Panc1 (cell line): ENCODE measurements at regions not wholly inside any gene's neighbourhood (a gene's known extent, or its start where the extent isn't known, plus 50 kb on each side); places are given as distances from the start of the nearest gene placed in this dataset.

ENCODE experiments used
- ATAC-seq: fragments of 200-7000 bp; cut with Tn5 transposase; 2 replicates; pipeline ENCODE4 v1.9.1; 2020; ENCODE audit warnings: mild to moderate bottlenecking, moderate library complexity
- BruUV-seq: library from RNA; stranded (reverse); fragments of 400-500 nt; replicated peaks from 2 replicates; lab custom pipeline; 2021; lab: Mats Ljungman, UMichigan
- CTCF ChIA-PET: fragments of 300-600 bp; sonication (Branson Sonifier 250); formaldehyde crosslinking; loops from one replicate; lab custom pipeline; 2022; ENCODE audit warnings: antibody characterized with exemption; lab: Charles Lee
- POLR2A ChIA-PET: fragments of 300-600 bp; sonication (Branson Sonifier 250); formaldehyde crosslinking; loops from one replicate; lab custom pipeline; 2022; ENCODE audit warnings: antibody characterized with exemption; lab: Charles Lee
- DNase-seq: peaks from one replicate; pipeline ENCODE4 v3.0.0-alpha.2; 2010; ENCODE audit warnings: low read depth, low spot score
- H3K27ac ChIP-seq: 2 replicates; pipeline ENCODE4 v1.5.1; 2011; ENCODE audit warnings: mild to moderate bottlenecking, low read length, inconsistent platforms
- H3K27me3 ChIP-seq: fragments of 200-500 bp; sonication (Bioruptor generic); 2 replicates; pipeline ENCODE4 v1.6.0; 2014; ENCODE audit warnings: low read length, inconsistent platforms; ENCODE audit not compliant: control insufficient read depth, insufficient read depth
- H3K36me3 ChIP-seq: fragments of 200-500 bp; sonication (Bioruptor generic); 2 replicates; pipeline ENCODE4 v1.5.1; 2014; ENCODE audit warnings: inconsistent platforms, mild to moderate bottlenecking, low read length, moderate library complexity; ENCODE audit not compliant: control insufficient read depth, insufficient read depth
- H3K4me1 ChIP-seq: 2 replicates; pipeline ENCODE4 v1.5.1; 2011; ENCODE audit warnings: inconsistent platforms, mild to moderate bottlenecking, low read length, moderate library complexity; ENCODE audit not compliant: control insufficient read depth, insufficient read depth
- H3K4me3 ChIP-seq, 2 experiments: 2 replicates each; pipeline ENCODE4 v1.5.1; 2011 to 2012; ENCODE audit warnings: low read depth in 2 of 2, low read length in 2 of 2, mild to moderate bottlenecking in 2 of 2, inconsistent platforms in 1 of 2, moderate library complexity in 1 of 2
- H3K9me3 ChIP-seq: fragments of 200-500 bp; sonication (Bioruptor generic); 2 replicates; pipeline ENCODE4 v1.5.1; 2014; ENCODE audit warnings: low read depth, mild to moderate bottlenecking, inconsistent platforms, low read length, moderate library complexity; ENCODE audit not compliant: control insufficient read depth, insufficient read depth
- POLR2AphosphoS5 ChIP-seq: IDR thresholded peaks from 2 replicates; pipeline ENCODE4 v1.6.1; 2012; ENCODE audit warnings: mild to moderate bottlenecking, low read depth, low read length, moderate library complexity
- SIN3A ChIP-seq: IDR thresholded peaks from 2 replicates; pipeline ENCODE4 v1.6.1; 2012; ENCODE audit warnings: low read depth, mild to moderate bottlenecking, low read length, moderate library complexity, borderline replicate concordance; ENCODE audit not compliant: insufficient read depth
- TCF7L2 ChIP-seq: IDR thresholded peaks from 2 replicates; pipeline ENCODE4 v1.6.1; 2011; ENCODE audit warnings: mild to moderate bottlenecking, low read depth, low read length, inconsistent platforms
- in situ Hi-C: cut with HindIII; loops from 2 replicates; pipeline ENCODE4 v1.10.0; 2016; ENCODE audit warnings: low sequenced_read_pairs, low pct_unique_long_range_greater_than_20kb
- intact Hi-C: fragments of 100-400 bp; cut with micrococcal nuclease; formaldehyde crosslinking; loops from one replicate; pipeline ENCODE4 v1.10.0; 2022; ENCODE audit not compliant: unreplicated experiment
- TF ChIP-seq, protein P1 (sequence below), 2 experiments: IDR thresholded peaks; 2 replicates each; pipeline ENCODE4 v1.6.1; 2011 to 2012; ENCODE audit warnings: low read depth in 2 of 2, control low read depth in 1 of 2, low read length in 1 of 2, mild to moderate bottlenecking in 1 of 2, moderate library complexity in 1 of 2; ENCODE audit not compliant: insufficient read depth in 1 of 2
- TF ChIP-seq, protein P2 (sequence below): fragments of 450-650 bp; IDR thresholded peaks from 2 replicates; pipeline ENCODE4 v1.5.1; 2017; ENCODE audit warnings: mild to moderate bottlenecking

DNA sequence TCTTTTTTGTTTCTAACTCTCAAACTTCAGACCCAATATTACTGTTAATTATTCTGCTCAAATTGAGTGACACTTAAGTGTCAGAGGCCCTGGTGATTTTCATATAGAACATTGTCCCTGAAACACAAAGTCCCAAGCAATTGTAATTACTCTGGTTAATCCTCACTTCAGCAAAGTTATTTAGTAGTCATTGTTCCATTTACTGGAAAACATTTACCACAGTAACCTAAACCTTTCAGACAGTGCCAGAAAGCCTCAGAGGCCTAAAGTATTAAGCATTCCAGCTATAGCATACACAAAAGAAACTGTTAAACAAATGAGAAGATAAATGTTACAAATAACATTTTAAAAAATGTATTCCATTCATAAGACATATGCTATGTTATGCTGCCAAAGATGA is 237.2 kb upstream of the CDH6 start:
- H3K4me3 ChIP-seq = no peak overlapping the region
- H3K4me1 ChIP-seq = no peaks in the 10 kb centered on the region
- intact Hi-C loops (no loop called here), in situ Hi-C loops (no loop called here)
- TF ChIP-seq TCF7L2 (no peak), POLR2AphosphoS5 (no peak), SIN3A (no peak)
- TF ChIP-seq, protein P1, sequence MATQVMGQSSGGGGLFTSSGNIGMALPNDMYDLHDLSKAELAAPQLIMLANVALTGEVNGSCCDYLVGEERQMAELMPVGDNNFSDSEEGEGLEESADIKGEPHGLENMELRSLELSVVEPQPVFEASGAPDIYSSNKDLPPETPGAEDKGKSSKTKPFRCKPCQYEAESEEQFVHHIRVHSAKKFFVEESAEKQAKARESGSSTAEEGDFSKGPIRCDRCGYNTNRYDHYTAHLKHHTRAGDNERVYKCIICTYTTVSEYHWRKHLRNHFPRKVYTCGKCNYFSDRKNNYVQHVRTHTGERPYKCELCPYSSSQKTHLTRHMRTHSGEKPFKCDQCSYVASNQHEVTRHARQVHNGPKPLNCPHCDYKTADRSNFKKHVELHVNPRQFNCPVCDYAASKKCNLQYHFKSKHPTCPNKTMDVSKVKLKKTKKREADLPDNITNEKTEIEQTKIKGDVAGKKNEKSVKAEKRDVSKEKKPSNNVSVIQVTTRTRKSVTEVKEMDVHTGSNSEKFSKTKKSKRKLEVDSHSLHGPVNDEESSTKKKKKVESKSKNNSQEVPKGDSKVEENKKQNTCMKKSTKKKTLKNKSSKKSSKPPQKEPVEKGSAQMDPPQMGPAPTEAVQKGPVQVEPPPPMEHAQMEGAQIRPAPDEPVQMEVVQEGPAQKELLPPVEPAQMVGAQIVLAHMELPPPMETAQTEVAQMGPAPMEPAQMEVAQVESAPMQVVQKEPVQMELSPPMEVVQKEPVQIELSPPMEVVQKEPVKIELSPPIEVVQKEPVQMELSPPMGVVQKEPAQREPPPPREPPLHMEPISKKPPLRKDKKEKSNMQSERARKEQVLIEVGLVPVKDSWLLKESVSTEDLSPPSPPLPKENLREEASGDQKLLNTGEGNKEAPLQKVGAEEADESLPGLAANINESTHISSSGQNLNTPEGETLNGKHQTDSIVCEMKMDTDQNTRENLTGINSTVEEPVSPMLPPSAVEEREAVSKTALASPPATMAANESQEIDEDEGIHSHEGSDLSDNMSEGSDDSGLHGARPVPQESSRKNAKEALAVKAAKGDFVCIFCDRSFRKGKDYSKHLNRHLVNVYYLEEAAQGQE (IDR thresholded peaks at IDR 0.05; ENCODE audit: insufficient read depth in 1 of 2, low read depth in 2 of 2, low read length in 1 of 2) = no peak
- TF ChIP-seq, protein P2, sequence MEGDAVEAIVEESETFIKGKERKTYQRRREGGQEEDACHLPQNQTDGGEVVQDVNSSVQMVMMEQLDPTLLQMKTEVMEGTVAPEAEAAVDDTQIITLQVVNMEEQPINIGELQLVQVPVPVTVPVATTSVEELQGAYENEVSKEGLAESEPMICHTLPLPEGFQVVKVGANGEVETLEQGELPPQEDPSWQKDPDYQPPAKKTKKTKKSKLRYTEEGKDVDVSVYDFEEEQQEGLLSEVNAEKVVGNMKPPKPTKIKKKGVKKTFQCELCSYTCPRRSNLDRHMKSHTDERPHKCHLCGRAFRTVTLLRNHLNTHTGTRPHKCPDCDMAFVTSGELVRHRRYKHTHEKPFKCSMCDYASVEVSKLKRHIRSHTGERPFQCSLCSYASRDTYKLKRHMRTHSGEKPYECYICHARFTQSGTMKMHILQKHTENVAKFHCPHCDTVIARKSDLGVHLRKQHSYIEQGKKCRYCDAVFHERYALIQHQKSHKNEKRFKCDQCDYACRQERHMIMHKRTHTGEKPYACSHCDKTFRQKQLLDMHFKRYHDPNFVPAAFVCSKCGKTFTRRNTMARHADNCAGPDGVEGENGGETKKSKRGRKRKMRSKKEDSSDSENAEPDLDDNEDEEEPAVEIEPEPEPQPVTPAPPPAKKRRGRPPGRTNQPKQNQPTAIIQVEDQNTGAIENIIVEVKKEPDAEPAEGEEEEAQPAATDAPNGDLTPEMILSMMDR = no peak
- ChIA-PET POLR2A (no interaction called here), CTCF (no interaction called here)
- no peaks in the 10 kb centered on the region for H3K36me3 ChIP-seq
- no peaks in the 10 kb centered on the region for H3K27me3 ChIP-seq
- H3K27ac ChIP-seq = no peak overlapping the region
- ATAC-seq (no peak), DNase-seq (no peak)
- no TSS peak for BruUV-seq
- H3K9me3 ChIP-seq = no peaks in the 10 kb centered on the region

DNA sequence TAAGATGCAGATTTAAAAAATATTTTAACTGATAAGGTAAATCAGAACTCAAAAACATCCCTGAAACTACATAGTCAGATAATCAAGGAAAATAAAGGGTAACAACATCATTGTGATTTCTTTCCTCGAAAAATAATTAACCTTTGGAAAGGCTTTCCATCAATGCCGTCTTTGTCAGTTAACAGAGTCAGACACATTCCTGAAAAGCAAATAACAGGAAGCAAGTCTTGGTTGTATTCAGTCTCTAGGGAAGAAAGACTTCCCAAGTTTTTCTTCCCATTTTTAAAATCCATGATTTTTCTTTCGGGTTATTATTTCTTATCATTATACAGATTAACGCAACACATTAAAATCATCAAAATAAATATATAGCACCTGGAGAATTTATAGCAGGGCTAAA is 256.4 kb upstream of the CDH6 start:
- no peaks in the 10 kb centered on the region for H3K36me3 ChIP-seq
- in situ Hi-C loops = no loop called here
- DNase-seq = no peak
- no peaks in the 10 kb centered on the region for H3K27me3 ChIP-seq
- intact Hi-C loops = no loop called here
- no peak overlapping the region for H3K27ac ChIP-seq
- BruUV-seq = no TSS peak
- ChIA-PET CTCF (no interaction called here), POLR2A (no interaction called here)
- H3K9me3 ChIP-seq = no peaks in the 10 kb centered on the region
- no peak overlapping the region for H3K4me3 ChIP-seq
- no peak for ATAC-seq
- TF ChIP-seq POLR2AphosphoS5 (no peak), SIN3A (no peak), TCF7L2 (no peak)
- TF ChIP-seq, protein P2 = no peak
- TF ChIP-seq, protein P1 (IDR thresholded peaks at IDR 0.05; ENCODE audit: insufficient read depth in 1 of 2, low read depth in 2 of 2, low read length in 1 of 2) = no peak
- H3K4me1 ChIP-seq = no peaks in the 10 kb centered on the region
